Activated CD4-positive, alpha-beta T cell treated with anti-CD3 and anti-CD28 coated beads for 36 hours (primary cell): ENCODE measurements at regions not wholly inside any gene's neighbourhood (a gene's known extent, or its start where the extent isn't known, plus 50 kb on each side); places are given as distances from the start of the nearest gene placed in this dataset.

Experiments used
- ATAC-seq: fragments of 200-7000 bp; cut with Tn5 transposase; one replicate; pipeline ENCODE4 v1.10.0; 2021; ENCODE audit warnings: mild to moderate bottlenecking, moderate library complexity
- CTCF ChIA-PET: fragments of 350-600 bp; sonication (Branson Sonifier 250); formaldehyde crosslinking; loops from one replicate; lab custom pipeline; 2021; ENCODE audit warnings: antibody characterized with exemption; lab: Charles Lee
- POLR2A ChIA-PET: fragments of 350-600 bp; sonication (Branson Sonifier 250); formaldehyde crosslinking; loops from one replicate; lab custom pipeline; 2021; ENCODE audit warnings: antibody characterized with exemption, inconsistent platforms; lab: Charles Lee
- DNase-seq: peaks from one replicate; pipeline ENCODE4 v3.0.0-alpha.2; 2020
- H3K27ac Mint-ChIP-seq: one replicate; pipeline ENCODE4 v1.8.0; 2021; ENCODE audit warnings: mixed read lengths
- H3K27me3 Mint-ChIP-seq: one replicate; pipeline ENCODE4 v1.8.0; 2021; ENCODE audit warnings: mixed read lengths
- H3K36me3 Mint-ChIP-seq: one replicate; pipeline ENCODE4 v1.8.0; 2021; ENCODE audit warnings: low read depth, mixed read lengths
- H3K4me1 Mint-ChIP-seq: one replicate; pipeline ENCODE4 v1.8.0; 2021; ENCODE audit warnings: mixed read lengths
- H3K4me3 Mint-ChIP-seq: one replicate; pipeline ENCODE4 v1.8.0; 2021; ENCODE audit warnings: mild to moderate bottlenecking, moderate library complexity, mixed read lengths
- H3K9me3 Mint-ChIP-seq: one replicate; pipeline ENCODE4 v1.8.0; 2021; ENCODE audit warnings: low read depth, mixed read lengths
- intact Hi-C, 2 experiments: fragments of 100-400 bp; cut with DNase I in 1 of 2; cut with micrococcal nuclease in 1 of 2; formaldehyde crosslinking; loops; one replicate each; pipeline versions ENCODE4 v1.14.2 to v1.15.1; 2022 to 2024; cut with DNase I, micrococcal nuclease

- intact Hi-C loops = no loop called here
- ChIA-PET POLR2A (interaction anchor here (0.6 kb wide), 1 partner anchor 223 kb away, joined by 3 read pairs; no protein-coding TSS in a partner anchor), CTCF (interaction anchor here (0.7 to 1.3 kb wide), 3 partner anchors 14 to 422 kb away, joined by 3 to 4 read pairs (median 3); no protein-coding TSS in a partner anchor)
- no peak overlapping the region for H3K27ac Mint-ChIP-seq
- DNase-seq (no peak), ATAC-seq (no peak)
- peaks cover 3% of the 10 kb centered on the region for H3K36me3 Mint-ChIP-seq
- H3K9me3 Mint-ChIP-seq = peaks cover 10% of the 10 kb centered on the region
- H3K4me3 Mint-ChIP-seq = no peak overlapping the region
- H3K4me1 Mint-ChIP-seq = peaks cover 24% of the 10 kb centered on the region
- H3K27me3 Mint-ChIP-seq = no peaks in the 10 kb centered on the region
Observed at GRCh38 chr12:92511786-92512185, 191.0 kb upstream of the PLEKHG7 start.

- DNase-seq = no peak
- ChIA-PET POLR2A (no interaction called here), CTCF (no interaction called here)
- Mint-ChIP-seq H3K9me3 (peaks cover 10% of the 10 kb centered on the region), H3K27me3 (no peaks in the 10 kb centered on the region), H3K4me1 (peaks cover 29% of the 10 kb centered on the region), H3K4me3 (no peak overlapping the region), H3K27ac (no peak overlapping the region), H3K36me3 (peaks cover 3% of the 10 kb centered on the region)
- no peak for ATAC-seq
- intact Hi-C loops = loop anchor here (5.0 to 10.0 kb wide), 4 partner anchors 292 to 734 kb away; partner anchors contain the start of gene EEA1 (in 1 of the 2)
Observed at GRCh38 chr12:92509156-92509738, 193.5 kb upstream of the PLEKHG7 start.

GRCh38 chr12:92506891-92507290 lies 195.9 kb upstream of the PLEKHG7 start:
- ChIA-PET POLR2A (no interaction called here), CTCF (interaction anchor here (0.7 to 5.6 kb wide), 3 partner anchors 13 to 63 kb away, joined by 3 to 50 read pairs (median 5); no protein-coding TSS in a partner anchor)
- H3K27ac Mint-ChIP-seq = peak overlapping the region; percentile 99

GRCh38 chr12:92506460-92506859 lies 196.3 kb upstream of the PLEKHG7 start:
- peaks cover 50% of the 10 kb centered on the region for H3K4me1 Mint-ChIP-seq
- DNase-seq (no peak), ATAC-seq (no peak)
- H3K4me3 Mint-ChIP-seq = peak overlapping the region; percentile 72
- intact Hi-C loops = loop anchor here (5.0 to 10.0 kb wide), 4 partner anchors 289 to 732 kb away; partner anchors contain the start of gene EEA1 (in 1 of the 2)
- peak overlapping the region; percentile 99 for H3K27ac Mint-ChIP-seq
- CTCF ChIA-PET = interaction anchor here (0.7 to 5.6 kb wide), 9 partner anchors 9 to 489 kb away, joined by 3 to 50 read pairs (median 5); no protein-coding TSS in a partner anchor
- peaks cover 3% of the 10 kb centered on the region for H3K36me3 Mint-ChIP-seq
- POLR2A ChIA-PET = interaction anchor here (1.3 kb wide), 1 partner anchor 33 kb away, joined by 3 read pairs; no protein-coding TSS in a partner anchor
- peaks cover 7% of the 10 kb centered on the region for H3K9me3 Mint-ChIP-seq
- no peaks in the 10 kb centered on the region for H3K27me3 Mint-ChIP-seq

More at GRCh38 chr12:92506891-92507290, 195.9 kb upstream of the PLEKHG7 start:
- intact Hi-C loops = loop anchor here (5.0 to 10.0 kb wide), 4 partner anchors 290 to 732 kb away; partner anchors contain the start of gene EEA1 (in 1 of the 2)
- H3K4me1 Mint-ChIP-seq = peaks cover 50% of the 10 kb centered on the region
- ATAC-seq (no peak), DNase-seq (no peak)
- no peak overlapping the region for H3K4me3 Mint-ChIP-seq
- no peaks in the 10 kb centered on the region for H3K27me3 Mint-ChIP-seq
- H3K36me3 Mint-ChIP-seq = peaks cover 3% of the 10 kb centered on the region
- H3K9me3 Mint-ChIP-seq = peaks cover 7% of the 10 kb centered on the region

- Mint-ChIP-seq H3K27me3 (no peaks in the 10 kb centered on the region), H3K36me3 (peaks cover 3% of the 10 kb centered on the region), H3K27ac (peak overlapping the region; percentile 99), H3K9me3 (peaks cover 5% of the 10 kb centered on the region), H3K4me1 (peaks cover 50% of the 10 kb centered on the region), H3K4me3 (peak overlapping the region; percentile 72)
- intact Hi-C loops = loop anchor here (1.0 to 10.0 kb wide), 9 partner anchors 34 to 731 kb away; partner anchors contain the start of gene EEA1 (in 1 of the 2)
- ATAC-seq = peak; percentile 56
- DNase-seq = peak; percentile 77
- CTCF ChIA-PET = interaction anchor here (0.6 to 5.6 kb wide), 16 partner anchors 10 to 488 kb away, joined by 3 to 50 read pairs (median 4); no protein-coding TSS in a partner anchor
- POLR2A ChIA-PET = interaction anchor here (0.6 to 1.3 kb wide), 11 partner anchors 33 to 924 kb away, joined by 3 to 7 read pairs (median 3); partner anchors contain the start of gene BTG1
Observed at GRCh38 chr12:92505254-92506231, 197.2 kb upstream of the PLEKHG7 start.

- CTCF ChIA-PET = interaction anchor here (1.1 to 5.6 kb wide), 7 partner anchors 11 to 106 kb away, joined by 3 to 50 read pairs (median 9); no protein-coding TSS in a partner anchor
Observed at GRCh38 chr12:92504594-92504981, 198.2 kb upstream of the PLEKHG7 start.

GRCh38 chr12:92503971-92504593 lies 198.7 kb upstream of the PLEKHG7 start:
- Mint-ChIP-seq H3K36me3 (no peaks in the 10 kb centered on the region), H3K27ac (peak overlapping the region; percentile 95), H3K27me3 (no peaks in the 10 kb centered on the region), H3K4me3 (no peak overlapping the region), H3K9me3 (no peaks in the 10 kb centered on the region), H3K4me1 (peaks cover 50% of the 10 kb centered on the region)
- POLR2A ChIA-PET = interaction anchor here (0.9 to 1.5 kb wide), 3 partner anchors 13 to 48 kb away, joined by 3 to 6 read pairs (median 5); no protein-coding TSS in a partner anchor
- ATAC-seq = no peak
- intact Hi-C loops = loop anchor here (1.0 to 10.0 kb wide), 7 partner anchors 35 to 729 kb away; partner anchors contain the start of gene EEA1 (in 1 of the 2)
- CTCF ChIA-PET = interaction anchor here (0.7 to 5.6 kb wide), 11 partner anchors 9 to 105 kb away, joined by 3 to 50 read pairs (median 6); no protein-coding TSS in a partner anchor
- DNase-seq = no peak

More at GRCh38 chr12:92504594-92504981, 198.2 kb upstream of the PLEKHG7 start:
- peak overlapping the region; percentile 61 for H3K27ac Mint-ChIP-seq
- no peak for DNase-seq
- H3K9me3 Mint-ChIP-seq = no peaks in the 10 kb centered on the region
- no peaks in the 10 kb centered on the region for H3K36me3 Mint-ChIP-seq
- intact Hi-C loops = loop anchor here (5.0 to 10.0 kb wide), 4 partner anchors 290 to 730 kb away; partner anchors contain the start of gene EEA1 (in 1 of the 2)
- H3K27me3 Mint-ChIP-seq = no peaks in the 10 kb centered on the region
- POLR2A ChIA-PET = interaction anchor here (0.9 kb wide), 1 partner anchor 12 kb away, joined by 3 read pairs; no protein-coding TSS in a partner anchor
- no peak overlapping the region for H3K4me3 Mint-ChIP-seq
- H3K4me1 Mint-ChIP-seq = peaks cover 50% of the 10 kb centered on the region
- ATAC-seq = no peak

GRCh38 chr12:92503029-92503931 lies 199.5 kb upstream of the PLEKHG7 start:
- DNase-seq = peak; percentile 68
- Mint-ChIP-seq H3K27me3 (no peaks in the 10 kb centered on the region), H3K4me3 (peak overlapping the region; percentile 40), H3K36me3 (no peaks in the 10 kb centered on the region), H3K27ac (peak overlapping the region; percentile 95), H3K4me1 (peaks cover 50% of the 10 kb centered on the region), H3K9me3 (no peaks in the 10 kb centered on the region)
- peak; percentile 63 for ATAC-seq
- CTCF ChIA-PET = interaction anchor here (0.7 to 5.6 kb wide), 28 partner anchors 9 to 1121 kb away, joined by 3 to 50 read pairs (median 4); no protein-coding TSS in a partner anchor
- POLR2A ChIA-PET = interaction anchor here (0.6 to 2.4 kb wide), 7 partner anchors 33 to 362 kb away, joined by 3 to 10 read pairs (median 5); partner anchors contain the start of gene BTG1
- intact Hi-C loops = loop anchor here (1.0 to 10.0 kb wide), 7 partner anchors 36 to 728 kb away; partner anchors contain the start of gene EEA1 (in 1 of the 2)

- ChIA-PET POLR2A (interaction anchor here (0.6 to 2.4 kb wide), 7 partner anchors 32 to 357 kb away, joined by 3 to 10 read pairs (median 5); partner anchors contain the start of gene BTG1), CTCF (interaction anchor here (0.7 to 5.6 kb wide), 27 partner anchors 8 to 1121 kb away, joined by 3 to 50 read pairs (median 4); no protein-coding TSS in a partner anchor)
- H3K4me1 Mint-ChIP-seq = peaks cover 50% of the 10 kb centered on the region
- peak; percentile 65 for ATAC-seq
- H3K4me3 Mint-ChIP-seq = peak overlapping the region; percentile 40
- DNase-seq = peak; percentile 51
- no peaks in the 10 kb centered on the region for H3K36me3 Mint-ChIP-seq
- peak overlapping the region; percentile 95 for H3K27ac Mint-ChIP-seq
- intact Hi-C loops = loop anchor here (1.0 to 10.0 kb wide), 9 partner anchors 37 to 728 kb away; partner anchors contain the start of gene EEA1 (in 1 of the 2)
- no peaks in the 10 kb centered on the region for H3K27me3 Mint-ChIP-seq
- no peaks in the 10 kb centered on the region for H3K9me3 Mint-ChIP-seq
Observed at GRCh38 chr12:92502417-92503028, 200.3 kb upstream of the PLEKHG7 start.
